Left ventricle myocardium inferior (tissue), 1 donor: ENCODE measurements at regions not wholly inside any gene's neighbourhood (a gene's known extent, or its start where the extent isn't known, plus 50 kb on each side); places are given as distances from the start of the nearest gene placed in this dataset.

ENCODE experiments used
- DNase-seq: peaks from one replicate; pipeline ENCODE4 v3.0.0-alpha.2; 2020
- H3K27ac ChIP-seq: fragments of 200-600 bp; replicated peaks from 2 replicates; pipeline ENCODE4 v1.8.0; 2021
- H3K27me3 ChIP-seq: fragments of 200-600 bp; 2 replicates; pipeline ENCODE4 v1.8.0; 2021; ENCODE audit warnings: low read depth
- H3K36me3 ChIP-seq: fragments of 200-600 bp; 2 replicates; pipeline ENCODE4 v1.8.0; 2021
- H3K4me1 ChIP-seq: fragments of 200-600 bp; 2 replicates; pipeline ENCODE4 v1.8.0; 2021
- H3K4me3 ChIP-seq: fragments of 200-600 bp; 2 replicates; pipeline ENCODE4 v1.8.0; 2021; ENCODE audit warnings: mild to moderate bottlenecking, moderate library complexity
- H3K9me3 ChIP-seq: fragments of 200-600 bp; replicated peaks from 2 replicates; pipeline ENCODE4 v1.8.0; 2021
- CTCF ChIP-seq: fragments of 200-600 bp; IDR thresholded peaks from 2 replicates; pipeline ENCODE4 v1.8.0; 2021; ENCODE audit warnings: antibody characterized with exemption, mild to moderate bottlenecking, borderline replicate concordance
- intact Hi-C: fragments of 100-400 bp; cut with micrococcal nuclease; formaldehyde crosslinking; loops from one replicate; pipeline ENCODE4 v1.11.0; 2022
- donor health status: DM: no; HTN: yes; CAD: no; lungs with severe emphysema.

DNA sequence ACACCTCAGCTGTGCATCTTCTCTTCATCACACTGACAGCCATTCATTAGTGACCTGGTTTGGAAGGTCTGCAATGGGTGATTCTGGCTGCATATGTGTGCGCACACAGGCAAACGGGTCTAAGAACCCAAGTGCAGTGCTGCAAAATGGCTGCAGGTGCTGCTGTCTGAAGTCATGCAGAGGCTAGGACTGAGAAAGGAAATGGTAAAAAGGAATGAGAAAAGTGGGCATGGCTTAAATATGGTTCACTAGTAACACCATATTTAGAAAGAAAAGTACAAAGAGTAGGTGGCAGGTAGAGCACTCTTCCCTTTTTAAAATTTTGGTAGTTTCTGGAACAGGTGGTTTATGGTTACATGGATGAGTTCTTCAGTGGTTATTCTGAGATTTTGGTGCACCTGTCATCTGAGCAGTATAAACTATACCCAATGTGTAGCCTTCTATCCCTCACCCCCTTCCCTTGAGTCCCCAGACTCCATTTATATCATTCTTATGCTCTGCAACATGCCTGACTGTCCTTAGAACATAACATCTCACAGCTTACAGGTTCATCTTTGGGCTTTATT is 78.4 kb downstream of the CCNG2 start:
- intact Hi-C loops, result no loop called here
- Histone ChIP-seq H3K4me1 (peaks cover 7% of the 10 kb centered on the region), H3K27me3 (peaks cover 45% of the 10 kb centered on the region), H3K36me3 (no peaks in the 10 kb centered on the region), H3K27ac (no peak overlapping the region), H3K9me3 (no peaks in the 10 kb centered on the region), H3K4me3 (no peak overlapping the region)
- TF ChIP-seq CTCF, result no peak
- no peak for DNase-seq

DNA sequence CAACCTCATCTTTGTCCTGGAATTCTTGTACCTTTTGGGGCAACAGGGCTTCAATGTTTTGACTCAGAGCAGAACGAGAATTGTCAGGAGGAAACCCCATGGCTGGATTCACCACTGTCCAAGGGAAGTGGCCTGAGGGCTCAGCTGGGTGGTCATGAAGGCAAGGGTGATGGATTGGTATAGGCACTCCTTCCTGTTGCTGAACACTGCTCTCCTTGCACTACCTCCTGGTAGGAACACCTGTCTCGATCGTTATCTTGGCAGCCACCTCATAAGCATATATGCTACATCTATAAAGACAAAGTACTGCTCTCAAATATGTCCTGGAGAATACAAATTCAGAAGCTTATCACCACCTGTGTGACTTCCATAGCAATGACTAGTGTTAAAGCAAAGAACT is 79.8 kb downstream of the CCNG2 start:
- Histone ChIP-seq H3K36me3 (no peaks in the 10 kb centered on the region), H3K27me3 (peaks cover 60% of the 10 kb centered on the region), H3K4me1 (peaks cover 1% of the 10 kb centered on the region), H3K27ac (no peak overlapping the region), H3K9me3 (no peaks in the 10 kb centered on the region), H3K4me3 (no peak overlapping the region)
- intact Hi-C loops, result no loop called here
- no peak for TF ChIP-seq CTCF
- no peak for DNase-seq

GRCh38 chr4:77240469-77241066 is 83.6 kb downstream of the CCNG2 start:
- Histone ChIP-seq H3K4me1 (no peaks in the 10 kb centered on the region), H3K27me3 (peaks cover 51% of the 10 kb centered on the region), H3K4me3 (no peak overlapping the region), H3K9me3 (no peaks in the 10 kb centered on the region), H3K27ac (no peak overlapping the region), H3K36me3 (no peaks in the 10 kb centered on the region)
- intact Hi-C loops, result loop anchor here (5.0 kb wide), 1 partner anchor 117 kb away; no protein-coding TSS in a partner anchor
- peak; percentile 80 for TF ChIP-seq CTCF
- peak; percentile 25 for DNase-seq

DNA sequence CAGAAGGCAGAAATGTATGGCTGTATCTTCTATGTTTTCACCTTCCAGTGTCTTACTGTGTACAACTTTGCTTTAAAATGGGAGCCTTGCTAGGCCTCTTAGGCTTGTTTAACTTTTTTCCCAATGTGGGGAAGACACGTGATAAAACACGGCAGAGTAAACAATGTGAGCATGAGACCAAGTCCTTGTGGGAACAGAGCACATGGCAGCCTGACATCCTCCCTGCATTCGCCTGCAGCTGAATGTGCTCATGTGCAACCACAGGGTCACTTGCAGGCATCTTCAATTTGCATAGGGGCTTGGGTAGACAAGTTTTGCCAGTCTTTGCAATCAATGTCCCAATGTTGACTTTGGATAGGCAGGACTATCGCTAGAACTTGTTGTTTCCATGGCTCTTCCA is 91.8 kb downstream of the CCNG2 start:
- intact Hi-C loops, result no loop called here
- H3K36me3 ChIP-seq, result no peaks in the 10 kb centered on the region
- no peak for TF ChIP-seq CTCF
- H3K27ac ChIP-seq, result no peak overlapping the region
- DNase-seq, result no peak
- no peaks in the 10 kb centered on the region for H3K4me1 ChIP-seq
- H3K4me3 ChIP-seq, result no peak overlapping the region
- H3K9me3 ChIP-seq, result no peaks in the 10 kb centered on the region
- peaks cover 23% of the 10 kb centered on the region for H3K27me3 ChIP-seq

DNA sequence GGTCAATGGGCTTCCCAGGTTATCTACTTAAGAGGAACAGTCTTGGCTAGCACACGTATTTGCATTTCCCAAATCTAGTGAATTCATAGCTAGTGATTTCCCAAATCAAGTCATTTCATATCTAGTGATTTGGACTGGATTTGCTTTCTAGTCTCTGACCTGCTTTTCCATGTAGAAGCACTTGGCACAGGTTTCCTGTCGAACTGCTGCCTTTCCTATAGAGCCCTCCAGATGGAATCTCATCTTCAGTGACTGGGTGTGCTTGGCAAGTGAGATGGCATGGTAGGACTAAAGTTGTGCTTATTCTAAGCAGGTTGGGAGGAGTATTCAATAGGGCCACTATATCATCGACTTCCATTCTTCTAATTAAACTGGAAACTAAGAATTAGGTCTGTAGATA is 94.7 kb downstream of the CCNG2 start:
- intact Hi-C loops, result no loop called here
- H3K9me3 ChIP-seq, result no peaks in the 10 kb centered on the region

More for the DNA sequence above, 94.7 kb downstream of the CCNG2 start:
- no peak overlapping the region for H3K4me3 ChIP-seq
- TF ChIP-seq CTCF, result no peak
- peaks cover 41% of the 10 kb centered on the region for H3K27me3 ChIP-seq
- no peak for DNase-seq
- H3K36me3 ChIP-seq, result no peaks in the 10 kb centered on the region
- no peaks in the 10 kb centered on the region for H3K4me1 ChIP-seq
- no peak overlapping the region for H3K27ac ChIP-seq
